ENCODE measurements at regions not wholly inside any gene's neighbourhood (a gene's known extent, or its start where the extent isn't known, plus 50 kb on each side); places are given as distances from the start of the nearest gene placed in this dataset.

DNA sequence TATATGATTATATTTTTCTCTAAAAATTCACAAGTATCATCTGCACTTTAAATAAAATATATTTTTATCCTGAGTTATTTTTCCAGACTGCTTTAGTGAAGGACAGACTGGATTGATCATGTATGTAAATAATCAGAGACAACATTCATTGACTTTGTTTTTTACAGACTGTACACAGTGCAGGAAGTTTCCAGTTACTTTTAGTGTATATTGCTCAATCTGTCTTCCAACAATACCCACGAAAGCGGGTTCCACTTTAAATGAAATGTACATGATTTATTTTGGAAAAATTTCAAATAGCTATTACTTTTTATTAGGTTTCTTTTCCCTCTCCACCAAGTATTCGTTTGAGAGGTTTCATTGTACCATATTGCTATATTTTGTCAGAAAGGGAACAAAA, 497.0 kb downstream of the FSCB start:
- no peak for DNase-seq (ENCODE audit: low spot score)

DNA sequence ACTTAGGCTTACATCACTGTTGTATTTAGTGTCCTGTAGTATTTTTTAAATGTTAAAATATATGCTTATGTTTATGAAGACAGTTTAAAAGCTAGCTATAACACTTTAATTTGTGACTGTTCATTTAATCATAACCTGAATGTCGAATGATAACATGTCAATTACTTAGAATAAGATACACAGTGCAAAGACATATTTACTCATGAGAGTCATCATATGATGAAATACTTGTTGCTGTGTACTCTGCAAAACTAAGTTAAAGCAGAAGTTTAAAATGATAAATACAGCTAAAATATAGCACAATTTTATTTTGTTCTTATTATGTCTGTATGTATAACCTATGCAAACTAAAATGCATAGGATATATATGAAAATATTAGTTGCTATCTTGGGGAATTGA, 497.4 kb downstream of the FSCB start:
- DNase-seq (ENCODE audit: low spot score) = no peak

DNA sequence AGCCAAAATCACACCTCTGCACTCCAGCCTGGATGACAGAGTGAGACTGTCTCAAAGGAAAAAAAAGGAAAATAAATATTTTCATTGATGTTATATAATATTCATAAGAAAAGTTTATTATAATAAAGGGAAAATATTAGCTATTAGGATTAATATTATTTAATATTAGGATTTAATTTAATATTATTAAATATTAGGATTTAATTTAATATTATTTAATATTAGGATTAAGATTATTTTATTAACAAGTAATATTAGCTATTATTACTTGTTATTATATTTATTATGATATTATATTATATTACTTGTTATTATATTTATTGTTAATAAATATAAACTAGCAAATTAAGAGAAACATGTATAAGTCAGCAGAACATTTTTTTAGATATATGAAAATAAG, 518.1 kb downstream of the FSCB start:
- no peak for DNase-seq (ENCODE audit: low spot score)

DNA sequence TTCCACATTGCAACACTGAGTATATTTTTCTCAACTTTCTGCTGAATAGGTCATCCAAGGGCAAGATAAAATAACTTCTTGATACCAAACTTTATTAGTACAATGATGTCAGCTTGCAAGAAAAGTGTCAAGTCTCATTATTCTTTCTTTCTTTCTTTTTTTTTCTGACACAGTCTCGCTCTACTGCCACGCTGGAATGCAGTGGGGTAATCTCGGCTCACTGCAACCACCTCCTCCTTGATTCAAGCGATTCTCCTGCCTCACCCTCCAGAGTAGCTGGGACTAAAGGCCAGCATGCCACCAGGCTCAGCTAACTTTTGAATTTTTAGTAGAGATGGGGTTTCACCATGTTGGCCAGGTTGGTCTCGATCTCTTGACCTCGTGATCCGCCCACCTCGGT, 523.4 kb downstream of the FSCB start:
- DNase-seq (ENCODE audit: low spot score) = no peak

DNA sequence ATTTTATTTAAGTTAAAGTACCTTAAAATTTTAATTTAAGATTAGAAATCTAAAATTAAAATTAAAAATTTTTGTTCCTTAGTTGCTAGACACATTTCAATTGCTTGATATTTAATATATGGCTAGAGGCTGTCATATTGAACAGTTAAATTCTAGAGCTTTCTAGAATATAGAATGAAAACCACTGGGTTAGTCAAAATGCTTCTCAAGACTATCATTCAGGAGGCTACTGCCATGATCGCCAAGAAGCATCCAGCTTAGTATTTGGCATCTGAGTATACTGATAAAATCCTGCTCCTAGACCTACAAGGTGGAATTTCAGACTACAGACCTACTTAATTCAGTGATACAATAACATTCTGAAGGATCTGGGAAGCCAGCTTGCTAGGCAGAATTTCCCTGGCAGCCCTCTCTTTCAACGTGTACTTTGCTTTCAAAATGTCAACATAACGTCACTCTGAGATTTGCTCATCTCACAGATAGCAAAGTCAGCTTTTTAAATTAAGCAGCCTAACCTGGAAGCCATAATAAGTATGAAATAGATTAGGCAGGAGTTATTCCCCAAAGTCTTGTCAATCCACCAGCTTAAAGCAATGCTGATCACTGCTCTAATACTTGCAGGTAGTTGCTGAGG, 525.8 kb downstream of the FSCB start:
- DNase-seq (ENCODE audit: low spot score) = no peak

DNA sequence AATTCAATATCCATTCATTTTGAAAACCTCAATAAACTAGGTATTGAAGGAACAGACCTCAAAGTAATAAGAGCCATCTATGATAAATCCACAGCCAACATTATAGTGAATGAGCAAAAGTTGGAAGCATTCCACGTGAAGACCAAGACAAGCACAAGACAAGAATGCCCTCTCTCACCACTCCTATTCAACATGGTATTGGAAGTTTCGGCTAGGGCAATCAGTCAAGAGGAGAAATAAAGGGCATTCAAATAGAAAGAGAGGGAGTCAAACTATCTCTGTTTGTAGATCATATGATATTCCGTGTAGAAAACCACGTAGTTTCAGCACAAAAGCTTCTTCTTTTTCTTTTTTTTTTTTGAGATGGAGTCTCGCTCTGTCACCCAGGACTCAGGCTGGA, 550.3 kb downstream of the FSCB start:
- no peak for DNase-seq (ENCODE audit: low spot score)

DNA sequence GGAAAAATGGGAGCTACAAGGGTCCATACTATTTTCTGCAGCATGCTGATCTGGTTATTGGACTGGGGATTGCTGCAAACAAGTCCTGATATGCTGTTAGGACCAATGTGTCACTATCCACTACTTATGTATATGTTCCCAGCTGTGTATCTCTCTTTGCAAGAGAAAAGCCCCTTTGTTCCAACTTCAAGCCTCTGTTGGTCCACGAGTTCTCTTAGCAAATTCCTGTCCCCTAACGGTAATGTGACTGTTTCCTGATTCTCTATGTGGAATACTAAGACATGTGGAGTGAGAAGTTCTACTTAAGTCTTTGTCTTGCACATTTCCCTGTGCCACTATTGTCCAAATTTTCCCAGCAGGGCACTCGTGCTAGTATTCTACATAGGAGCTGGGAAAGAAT, 557.7 kb downstream of the FSCB start:
- DNase-seq (ENCODE audit: low spot score) = no peak

DNA sequence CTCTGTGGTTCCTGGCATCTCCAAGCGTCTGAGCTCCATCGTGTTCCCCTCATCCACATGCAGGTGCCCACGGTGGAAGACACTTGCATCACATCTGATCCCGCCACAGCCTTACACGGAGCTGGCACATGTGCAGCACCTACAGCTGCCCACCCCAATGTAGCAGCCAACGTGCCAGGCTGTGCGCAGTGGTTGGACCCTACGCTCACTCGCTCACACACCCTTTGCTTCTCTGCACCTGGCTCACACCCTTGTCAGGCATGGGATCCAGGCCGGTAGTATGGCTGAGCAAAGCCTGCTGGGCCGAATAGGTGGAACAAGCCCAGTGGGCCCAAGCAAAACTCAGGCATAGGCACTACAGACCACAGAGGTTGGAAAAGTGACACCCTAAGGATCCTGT, 567.2 kb downstream of the FSCB start:
- no peak for DNase-seq (ENCODE audit: low spot score)

DNA sequence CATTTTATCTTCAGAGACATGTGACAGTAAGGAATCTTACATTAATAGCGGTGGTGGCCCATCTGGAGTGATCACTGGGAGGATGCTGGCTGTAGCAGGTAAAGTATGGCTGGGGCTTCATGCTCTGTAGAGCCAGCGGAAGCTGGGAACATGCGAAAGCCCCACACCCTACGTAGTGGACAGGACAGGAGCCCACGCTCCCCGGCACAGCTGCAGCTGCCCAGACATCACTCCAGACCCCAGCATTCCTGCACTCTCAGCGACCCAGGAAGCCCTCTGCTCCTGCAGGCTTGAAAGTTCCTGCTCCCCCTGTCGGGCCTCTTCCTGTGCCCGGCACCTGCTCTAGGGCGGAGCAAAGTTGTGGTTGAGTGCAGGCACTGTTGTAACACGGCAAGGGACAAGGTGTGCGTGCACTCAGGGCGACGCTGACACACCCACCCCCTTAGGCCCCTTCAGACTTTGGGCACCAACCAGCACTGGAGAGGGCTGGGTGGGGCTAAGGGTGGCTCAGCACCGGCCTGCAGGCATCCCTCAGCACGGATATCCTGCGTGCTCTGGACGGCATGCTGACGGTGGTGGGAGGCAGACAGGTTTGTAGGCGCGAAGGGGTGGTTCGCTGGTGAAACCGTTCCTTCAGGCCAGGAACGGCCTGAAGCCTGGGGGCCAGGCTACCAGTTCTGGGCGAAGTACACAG, 568.3 kb downstream of the FSCB start:
- no peak for DNase-seq (ENCODE audit: low spot score)

DNA sequence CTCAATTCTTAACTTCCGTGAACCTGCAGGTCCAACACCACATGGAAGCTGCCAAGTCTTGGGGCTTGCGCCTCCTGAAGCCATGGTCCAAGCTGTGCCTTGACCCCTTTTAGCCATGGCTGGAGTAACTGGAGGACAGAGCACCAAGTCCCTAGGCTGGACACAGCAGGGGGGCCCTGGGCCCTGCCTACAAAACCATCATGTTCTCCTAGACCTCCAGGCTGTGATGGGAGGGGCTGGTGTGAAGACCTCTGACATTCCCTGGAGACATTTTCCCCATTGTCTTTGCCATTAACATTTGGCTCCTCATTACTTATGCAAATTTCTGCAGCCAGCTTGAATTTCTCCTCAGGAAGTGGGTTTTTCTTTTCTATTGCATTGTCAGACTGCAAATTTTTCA, 570.1 kb downstream of the FSCB start:
- DNase-seq (ENCODE audit: low spot score) = no peak

DNA sequence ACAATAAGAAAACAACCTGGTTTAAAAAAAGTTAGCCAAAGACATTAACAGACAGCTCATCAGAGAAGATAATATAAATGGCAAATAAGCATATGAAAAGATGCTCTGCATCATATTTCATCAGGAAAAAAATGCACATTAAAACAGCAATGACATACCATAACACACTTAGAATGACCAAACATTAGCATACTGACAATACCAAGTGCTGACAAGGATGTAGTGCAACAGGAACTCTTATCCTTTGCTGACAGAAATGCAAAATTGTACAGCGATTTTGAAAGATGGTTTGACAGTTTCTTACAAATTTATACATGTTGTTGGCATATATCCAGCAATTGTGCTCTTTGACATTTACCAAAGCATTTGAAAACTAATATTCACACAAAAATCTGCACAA, 573.0 kb downstream of the FSCB start:
- no peak for DNase-seq (ENCODE audit: low spot score)

DNA sequence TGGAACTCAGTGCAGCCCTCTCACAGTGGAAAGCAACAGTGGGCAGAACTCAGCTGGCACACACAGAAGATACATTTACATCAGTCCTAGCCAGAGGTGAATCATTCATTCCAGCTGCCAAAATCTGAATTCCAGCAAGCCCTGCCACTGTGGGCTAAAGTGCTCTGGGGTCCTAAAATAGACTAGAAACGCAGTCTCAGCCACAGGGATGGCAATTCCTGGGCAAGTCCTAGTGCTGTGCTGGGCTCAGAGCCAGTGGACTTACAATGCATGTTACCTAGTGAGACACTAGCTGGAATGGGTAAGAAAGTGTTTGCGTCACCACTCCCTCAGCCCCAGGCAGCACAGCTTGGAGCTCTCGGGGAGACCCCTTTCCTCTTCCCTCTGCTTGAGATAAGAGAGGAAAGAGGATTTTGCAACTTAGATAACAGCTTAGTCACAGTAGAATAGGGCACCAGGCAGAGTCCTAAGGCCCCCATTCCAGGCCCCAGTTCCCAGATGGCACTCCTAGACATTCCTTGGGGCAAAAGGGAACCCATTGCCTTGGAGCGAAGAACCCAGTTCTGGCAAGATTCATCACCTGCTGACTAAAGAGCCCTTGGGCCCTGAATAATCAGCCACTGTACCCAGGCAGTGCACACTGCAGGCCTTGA, 592.9 kb downstream of the FSCB start:
- no peak for DNase-seq (ENCODE audit: low spot score)

DNA sequence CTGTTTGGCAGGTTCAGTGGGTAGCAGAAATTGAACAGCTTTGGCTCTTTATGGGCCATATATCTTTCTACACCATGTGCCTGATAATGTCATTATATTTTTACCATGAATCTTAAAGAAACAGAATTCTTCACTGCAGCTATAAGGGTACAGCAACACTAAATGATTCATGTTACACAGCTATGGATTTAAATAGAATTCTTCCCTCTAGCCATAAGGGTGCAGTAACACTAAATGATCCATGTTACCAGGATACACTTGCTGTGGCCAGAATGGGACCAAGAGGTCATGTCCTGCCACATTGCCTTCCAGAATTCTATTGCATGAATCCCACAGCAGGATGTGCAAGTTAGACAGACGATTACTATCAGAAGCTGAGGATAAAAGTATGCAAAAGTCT, 603.9 kb downstream of the FSCB start:
- DNase-seq (ENCODE audit: low spot score) = no peak

DNA sequence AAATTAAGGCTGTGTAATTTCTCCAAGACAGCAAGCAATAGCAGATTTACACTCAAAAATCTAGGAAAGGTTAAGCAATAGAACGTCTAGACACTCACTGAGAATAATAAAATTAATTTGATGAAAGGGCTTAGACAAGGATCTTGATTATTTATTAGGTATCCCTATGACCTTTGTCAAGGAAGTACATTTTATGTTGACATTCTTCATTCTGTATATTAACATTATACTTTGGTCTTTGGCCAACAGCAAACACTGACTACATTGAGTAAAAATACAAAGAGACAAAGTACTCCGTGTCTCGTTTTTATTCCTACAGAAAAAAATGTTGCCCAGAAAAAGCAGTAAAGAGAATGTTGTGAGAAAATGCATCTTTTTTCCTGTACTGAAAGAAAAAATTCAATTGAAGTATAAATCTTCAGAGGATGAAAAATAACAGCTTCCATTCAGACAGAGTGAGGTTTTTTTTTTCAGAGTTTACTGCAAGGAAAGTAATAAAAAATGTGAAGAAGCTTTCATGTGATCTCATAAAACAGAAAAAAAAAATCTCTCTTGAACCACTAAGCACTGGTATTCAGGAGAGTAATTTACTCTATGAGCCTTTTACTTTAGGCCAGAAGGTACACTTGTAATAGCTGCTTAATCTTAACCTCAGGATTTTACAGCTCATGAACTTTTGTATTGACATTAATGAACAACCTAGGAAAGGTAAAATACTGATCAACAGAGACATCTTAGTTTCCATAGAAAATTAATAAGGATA, 605.0 kb downstream of the FSCB start:
- DNase-seq (ENCODE audit: low spot score) = no peak

DNA sequence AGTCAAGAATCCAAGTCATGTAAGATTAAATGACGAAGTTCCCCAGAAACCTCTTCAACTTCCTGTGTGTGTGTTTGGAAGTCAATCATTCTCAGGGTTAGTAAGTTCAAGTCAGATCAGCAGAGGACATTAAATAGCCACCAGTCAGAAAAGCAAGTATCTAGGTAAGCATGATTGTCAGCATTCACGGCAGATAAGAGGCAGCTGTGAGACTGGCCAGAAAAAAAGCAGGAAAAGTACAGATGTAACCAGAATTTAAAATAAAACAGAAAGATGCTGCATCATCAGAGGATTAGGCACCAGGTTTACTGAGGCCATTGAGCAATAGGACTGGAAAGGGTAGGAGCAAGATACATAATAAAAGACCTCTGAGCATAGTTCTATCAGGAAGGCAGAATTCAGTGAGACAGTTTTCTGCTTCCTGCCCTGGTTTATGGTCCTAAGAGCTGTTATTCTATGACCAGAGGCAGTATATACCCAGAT, 606.9 kb downstream of the FSCB start:
- no peak for DNase-seq (ENCODE audit: low spot score)

DNA sequence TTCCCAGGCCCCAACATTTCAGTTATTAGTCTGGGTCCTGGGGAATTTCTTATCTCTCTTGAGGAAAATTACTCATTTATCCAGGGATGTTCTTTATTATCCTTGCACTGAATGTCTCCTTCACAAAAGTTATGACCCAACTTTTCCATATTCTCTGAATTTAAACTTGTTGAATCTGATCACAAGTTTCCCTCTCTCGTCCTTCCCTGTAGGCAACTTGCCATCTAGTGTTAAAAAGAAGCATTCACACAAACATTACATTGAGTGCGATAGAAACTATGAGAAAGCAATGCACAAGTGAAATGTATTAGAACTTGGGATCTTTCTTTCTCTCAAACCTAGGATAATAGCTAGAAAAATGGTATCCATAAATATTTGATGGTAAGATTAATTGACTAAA, 608.4 kb downstream of the FSCB start:
- no peak for DNase-seq (ENCODE audit: low spot score)

DNA sequence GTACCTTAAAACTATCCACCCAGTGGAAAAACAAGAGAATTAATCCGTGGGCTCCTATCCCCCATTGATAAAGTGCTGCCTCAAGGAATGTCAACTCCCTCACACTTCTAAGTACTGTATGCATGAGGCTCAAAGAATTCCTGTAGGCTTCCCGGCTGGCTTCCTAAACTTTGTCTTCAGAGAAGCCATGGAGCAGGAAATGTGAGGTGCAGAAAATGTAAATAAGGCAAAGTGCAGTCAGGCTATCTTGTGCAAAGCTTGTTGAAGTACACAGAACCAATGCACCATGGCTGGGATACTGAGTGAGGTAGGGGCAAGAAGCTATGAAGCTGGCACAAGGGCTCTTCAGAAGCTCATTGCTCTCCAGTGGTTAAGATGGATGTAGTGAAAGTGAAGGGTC, 611.0 kb downstream of the FSCB start:
- no peak for DNase-seq (ENCODE audit: low spot score)

DNA sequence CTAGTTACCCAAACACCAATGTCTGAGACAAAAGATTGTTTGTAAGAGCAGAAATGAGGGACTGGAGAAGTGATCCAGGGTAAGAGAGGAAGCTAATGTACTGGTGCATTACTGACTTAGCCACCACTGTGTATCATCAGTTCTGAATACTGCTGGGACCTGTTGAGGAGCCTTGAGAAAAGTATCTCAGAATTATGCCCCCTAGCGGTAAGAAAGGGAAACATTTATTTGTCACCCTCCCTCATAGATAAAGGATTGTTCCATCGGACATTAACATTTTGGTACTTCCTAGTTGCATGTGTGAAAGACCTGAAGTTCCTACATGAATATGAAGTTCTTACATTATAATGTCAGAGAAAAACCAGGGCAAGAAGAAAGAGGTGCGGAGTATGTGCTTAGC, 612.5 kb downstream of the FSCB start:
- DNase-seq (ENCODE audit: low spot score) = no peak

DNA sequence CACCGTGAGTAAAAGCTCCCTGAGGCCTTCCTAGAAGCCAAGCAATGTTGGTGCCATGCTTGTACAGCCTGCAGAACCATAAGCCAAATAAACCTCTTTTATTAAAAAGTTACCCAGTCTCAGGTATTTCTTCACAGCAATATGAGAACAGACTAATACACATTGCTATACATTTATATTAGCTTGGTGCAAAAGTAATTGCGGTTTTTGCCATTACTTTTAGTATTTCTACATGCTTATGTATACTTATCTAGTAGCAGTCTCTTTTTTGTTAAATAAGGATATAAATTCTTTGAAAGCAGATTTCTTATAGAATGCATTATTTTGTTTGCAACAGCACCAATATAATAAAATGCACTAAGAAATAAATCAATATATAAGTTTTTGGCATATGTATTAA, 619.6 kb downstream of the FSCB start:
- no peak for DNase-seq (ENCODE audit: low spot score)

DNA sequence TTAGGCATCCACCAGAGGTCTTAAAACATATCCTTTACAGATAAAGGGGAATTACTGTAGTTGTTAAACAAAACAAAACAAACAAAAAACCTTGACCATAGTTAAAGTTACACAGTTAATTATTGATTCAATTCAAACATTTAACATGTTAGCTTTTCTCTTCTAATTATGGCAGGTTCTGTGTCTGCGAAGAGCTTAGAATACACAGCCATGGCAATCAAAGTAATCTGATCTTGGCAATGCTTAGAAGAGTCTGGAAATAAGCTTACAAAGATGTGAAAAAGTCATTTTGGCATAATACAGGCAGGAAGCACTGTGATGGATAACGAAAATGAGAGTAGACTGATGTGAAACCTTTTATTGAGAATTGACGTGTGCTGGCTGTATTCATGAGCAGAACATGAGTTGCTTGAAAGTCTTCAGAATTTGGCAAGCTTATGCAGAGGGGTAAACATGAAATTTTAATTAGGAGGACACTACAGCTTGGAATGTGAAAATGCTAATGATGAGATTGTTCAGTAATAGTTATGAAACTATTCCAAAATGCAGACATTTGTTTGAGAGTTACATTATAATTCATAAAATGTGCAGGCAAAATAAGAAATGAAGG, 629.6 kb downstream of the FSCB start:
- no peak for DNase-seq (ENCODE audit: low spot score)

DNA sequence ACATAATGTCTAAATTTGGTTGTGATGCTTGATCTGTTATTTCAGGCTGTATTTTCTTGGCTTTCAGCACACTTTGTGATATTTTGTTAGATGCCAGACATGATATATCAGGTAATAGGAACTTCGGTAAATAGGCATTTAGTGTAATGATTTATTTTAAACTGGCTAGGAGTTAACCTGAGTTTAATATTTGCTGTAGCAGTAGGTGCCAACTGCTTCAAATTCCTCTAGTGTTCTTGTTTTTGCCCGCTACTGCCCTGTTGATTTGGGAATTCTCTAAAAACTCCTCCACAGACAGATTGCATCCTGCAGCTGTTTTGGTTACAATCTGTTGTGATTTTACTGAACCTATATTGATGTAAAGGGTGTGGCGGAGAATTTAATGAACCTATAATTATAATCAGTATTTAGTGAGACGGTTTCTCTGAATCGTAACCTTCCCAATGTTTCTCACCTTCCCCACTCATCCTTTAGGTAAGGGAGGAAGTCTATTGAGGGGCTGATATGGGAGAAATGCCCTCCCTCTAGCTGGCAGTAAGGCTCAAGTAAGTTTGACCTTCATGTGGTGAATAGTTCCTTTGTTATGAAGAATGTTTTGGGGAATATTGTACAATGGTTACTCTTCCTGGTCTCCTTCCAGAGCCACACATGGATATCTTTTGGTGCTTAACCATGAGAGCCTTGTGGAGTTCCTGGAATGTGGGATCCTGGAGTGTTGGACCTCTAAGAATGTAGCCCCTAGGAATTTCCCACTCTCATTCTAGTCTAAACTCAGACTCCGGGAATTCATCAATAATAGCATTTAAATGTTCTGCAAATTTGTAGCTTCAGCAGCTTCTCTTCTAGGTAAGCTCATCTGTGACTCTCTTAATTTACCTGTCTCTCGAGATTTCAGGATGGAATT, 634.1 kb downstream of the FSCB start:
- DNase-seq (ENCODE audit: low spot score) = no peak
